GM12872 (cell line): ENCODE measurements at regions not wholly inside any gene's neighbourhood (a gene's known extent, or its start where the extent isn't known, plus 50 kb on each side); places are given as distances from the start of the nearest gene placed in this dataset.
A peak's percentile ranks its signal among the peaks of the same experiment; 100 is the strongest.

ENCODE experiments used
- TF ChIP-seq, protein P1 (sequence below): IDR thresholded peaks from 3 replicates; pipeline ENCODE4 v1.5.1; 2011; ENCODE audit warnings: low read depth, mild to moderate bottlenecking, low read length, moderate library complexity; ENCODE audit not compliant: insufficient read depth

DNA sequence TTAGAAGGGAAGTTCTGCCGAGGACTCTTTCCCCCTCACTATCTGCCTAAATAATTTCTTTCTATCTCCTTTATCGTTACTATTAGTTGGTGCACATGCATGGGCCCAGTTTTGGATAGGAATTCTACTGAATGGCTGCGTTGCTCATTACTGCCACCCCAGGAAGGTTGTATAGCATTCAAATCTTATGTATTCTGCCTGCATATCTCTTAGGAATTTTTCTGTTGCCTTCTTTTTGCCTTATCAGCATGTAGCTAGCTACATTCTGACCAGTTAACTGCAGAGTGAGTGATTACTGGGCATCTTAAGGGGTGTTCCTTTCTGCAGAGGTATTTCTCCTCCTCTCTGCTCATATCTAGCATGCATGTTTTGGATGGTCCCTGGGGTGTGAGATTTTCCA lies 239.6 kb downstream of the TDRD15 start:
- TF ChIP-seq, protein P1, sequence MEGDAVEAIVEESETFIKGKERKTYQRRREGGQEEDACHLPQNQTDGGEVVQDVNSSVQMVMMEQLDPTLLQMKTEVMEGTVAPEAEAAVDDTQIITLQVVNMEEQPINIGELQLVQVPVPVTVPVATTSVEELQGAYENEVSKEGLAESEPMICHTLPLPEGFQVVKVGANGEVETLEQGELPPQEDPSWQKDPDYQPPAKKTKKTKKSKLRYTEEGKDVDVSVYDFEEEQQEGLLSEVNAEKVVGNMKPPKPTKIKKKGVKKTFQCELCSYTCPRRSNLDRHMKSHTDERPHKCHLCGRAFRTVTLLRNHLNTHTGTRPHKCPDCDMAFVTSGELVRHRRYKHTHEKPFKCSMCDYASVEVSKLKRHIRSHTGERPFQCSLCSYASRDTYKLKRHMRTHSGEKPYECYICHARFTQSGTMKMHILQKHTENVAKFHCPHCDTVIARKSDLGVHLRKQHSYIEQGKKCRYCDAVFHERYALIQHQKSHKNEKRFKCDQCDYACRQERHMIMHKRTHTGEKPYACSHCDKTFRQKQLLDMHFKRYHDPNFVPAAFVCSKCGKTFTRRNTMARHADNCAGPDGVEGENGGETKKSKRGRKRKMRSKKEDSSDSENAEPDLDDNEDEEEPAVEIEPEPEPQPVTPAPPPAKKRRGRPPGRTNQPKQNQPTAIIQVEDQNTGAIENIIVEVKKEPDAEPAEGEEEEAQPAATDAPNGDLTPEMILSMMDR: peak; percentile 19; the same call in 1 of the 3 replicates

DNA sequence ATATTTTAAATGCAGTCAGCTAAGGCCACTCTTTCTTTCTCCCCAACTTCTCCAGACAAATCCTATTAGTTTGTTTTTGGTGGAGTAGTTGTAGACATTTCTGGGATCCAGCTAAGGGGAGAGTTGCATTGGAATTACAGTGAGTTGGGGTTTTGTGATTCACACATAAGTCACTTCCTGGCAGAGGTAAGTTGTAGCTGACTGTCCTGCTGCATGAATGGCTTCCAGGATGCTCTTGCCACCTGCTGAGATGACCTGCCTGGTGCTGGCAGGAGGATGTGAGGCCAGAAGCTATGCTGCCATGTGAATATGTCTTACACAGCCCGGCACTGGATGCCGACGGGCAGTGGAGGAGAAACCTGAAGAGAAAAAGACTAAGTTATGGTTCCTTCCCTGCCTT lies 243.7 kb downstream of the TDRD15 start:
- TF ChIP-seq, protein P1: no peak

DNA sequence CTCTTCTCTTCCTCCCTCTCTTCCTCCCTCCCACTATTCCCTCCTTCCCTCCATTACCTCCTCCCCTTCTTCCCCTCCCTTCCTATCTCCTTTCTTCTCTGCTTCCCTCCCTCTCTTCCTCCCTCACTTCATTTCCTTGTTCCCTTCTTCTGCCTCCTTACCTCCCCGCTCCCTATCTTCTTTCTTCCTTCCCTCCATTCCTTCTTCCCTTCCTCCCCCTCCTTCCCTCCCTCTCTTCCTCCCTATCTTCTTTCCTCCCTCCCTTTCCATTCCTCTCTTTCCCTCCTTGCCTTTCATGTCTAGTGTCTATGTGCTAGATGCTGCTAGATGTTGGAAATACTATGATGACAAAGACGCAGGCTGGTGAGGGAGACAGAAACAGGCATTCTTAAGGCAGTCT lies 246.0 kb downstream of the TDRD15 start:
- TF ChIP-seq, protein P1: no peak

GRCh38 chr2:21371499-21372003 lies 247.8 kb downstream of the TDRD15 start:
- TF ChIP-seq, protein P1: no peak

DNA sequence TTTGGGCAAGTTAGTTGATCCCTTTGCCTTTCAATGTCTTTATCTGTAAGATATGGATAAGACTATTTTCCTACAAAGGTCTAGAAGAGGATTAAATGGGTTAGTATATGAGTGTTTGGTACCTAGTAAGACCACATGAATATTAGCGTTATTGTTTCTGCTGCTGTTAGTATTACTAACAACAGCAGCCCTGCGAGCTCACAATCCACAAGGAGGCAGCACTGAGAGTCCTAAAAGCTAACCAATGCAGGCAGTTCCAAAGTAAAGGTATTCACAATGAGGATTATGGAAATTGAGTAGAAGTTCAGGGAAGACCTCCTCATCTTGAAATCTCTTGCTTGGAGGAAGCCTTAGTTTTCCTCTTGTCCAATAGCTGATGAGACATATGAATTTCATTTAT lies 248.9 kb downstream of the TDRD15 start:
- TF ChIP-seq, protein P1: peak; percentile 47; the same call in 2 of the 3 replicates

DNA sequence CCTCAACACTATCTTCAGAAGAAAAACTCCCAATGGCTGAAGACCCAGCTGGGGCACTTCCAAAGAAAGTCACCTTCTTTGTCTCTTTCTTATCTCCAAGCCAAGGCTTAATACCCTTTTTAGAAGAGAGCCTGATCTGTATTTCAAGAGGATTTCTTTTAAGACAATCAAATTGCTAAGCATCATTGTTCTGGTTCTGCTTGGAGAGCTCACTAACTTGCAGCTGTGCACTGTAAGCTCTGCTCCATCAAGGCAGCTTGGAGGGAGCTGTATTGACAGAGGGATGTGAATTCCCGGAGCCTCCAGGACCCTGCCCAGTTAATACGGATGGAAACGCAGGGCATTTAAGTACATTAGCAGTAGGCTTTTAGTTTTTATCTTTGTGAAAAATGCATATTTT lies 253.1 kb downstream of the TDRD15 start:
- TF ChIP-seq, protein P1: no peak

DNA sequence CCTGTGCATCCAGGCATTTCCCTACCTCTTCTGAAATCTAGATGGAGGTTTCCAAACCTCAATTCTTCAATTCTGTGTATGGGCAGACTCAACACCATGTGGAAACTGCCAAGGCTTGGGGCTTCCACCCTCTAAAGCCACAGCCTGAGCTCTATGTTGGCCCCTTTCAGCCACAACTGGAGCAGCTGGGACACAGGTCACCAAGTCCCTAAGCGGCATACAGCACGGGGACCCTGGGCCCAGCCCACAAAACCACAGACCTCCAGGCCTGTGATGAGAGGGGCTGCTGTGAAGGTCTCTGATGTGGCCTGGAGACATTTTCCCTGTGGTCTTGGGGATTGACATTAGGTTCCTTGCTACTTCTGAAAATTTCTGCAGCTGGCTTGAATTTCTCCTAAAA lies 255.4 kb downstream of the TDRD15 start:
- TF ChIP-seq, protein P1: no peak
